HFFc6 (cell line): ENCODE measurements at regions not wholly inside any gene's neighbourhood (a gene's known extent, or its start where the extent isn't known, plus 50 kb on each side); places are given as distances from the start of the nearest gene placed in this dataset.

Experiments
- DNase-seq: peaks from one replicate; pipeline ENCODE4 v3.0.0-alpha.2; 2018
- H3K27ac Mint-ChIP-seq: 2 replicates; pipeline ENCODE4 v1.8.0; 2020; ENCODE audit warnings: mild to moderate bottlenecking, mixed read lengths
- H3K27me3 Mint-ChIP-seq: 2 replicates; pipeline ENCODE4 v1.8.0; 2021; ENCODE audit warnings: mild to moderate bottlenecking, moderate library complexity, mixed read lengths; ENCODE audit not compliant: insufficient read depth
- H3K36me3 Mint-ChIP-seq: 2 replicates; pipeline ENCODE4 v1.8.0; 2021; ENCODE audit warnings: low read depth, mixed read lengths
- H3K4me1 Mint-ChIP-seq: 2 replicates; pipeline ENCODE4 v1.8.0; 2020; ENCODE audit warnings: low read depth, mixed read lengths
- H3K4me3 Mint-ChIP-seq: 2 replicates; pipeline ENCODE4 v1.8.0; 2020; ENCODE audit warnings: mild to moderate bottlenecking, moderate library complexity, mixed read lengths
- H3K9me3 Mint-ChIP-seq: 2 replicates; pipeline ENCODE4 v1.8.0; 2020; ENCODE audit warnings: mild to moderate bottlenecking, mixed read lengths
- CTCF ChIP-seq: fragments of 200-600 bp; sonication (generic); IDR thresholded peaks from 2 replicates; pipeline ENCODE4 v1.5.0; 2021; ENCODE audit warnings: antibody characterized with exemption, mild to moderate bottlenecking

GRCh38 chr1:227369102-227369760 is 50.9 kb upstream of the CDC42BPA start:
- Mint-ChIP-seq H3K27me3 (no peaks in the 10 kb centered on the region; the same call in 1 of the 2 replicates), H3K4me1 (peaks cover 28% of the 10 kb centered on the region), H3K36me3 (no peaks in the 10 kb centered on the region), H3K4me3 (no peak overlapping the region), H3K9me3 (no peaks in the 10 kb centered on the region), H3K27ac (no peak overlapping the region)
- no peak for TF ChIP-seq CTCF
- no peak for DNase-seq
